Gastroesophageal sphincter (tissue), 3 donors: ENCODE measurements at regions not wholly inside any gene's neighbourhood (a gene's known extent, or its start where the extent isn't known, plus 50 kb on each side); places are given as distances from the start of the nearest gene placed in this dataset.

ENCODE experiments used
- CTCF ChIP-seq, 4 experiments: fragments of 200-600 bp in 2 of 4; fragments of 450-650 bp in 2 of 4; sonication (generic) in 1 of 4; IDR thresholded peaks; one replicate each; pipeline ENCODE4 v1.5.1; 2017 to 2019; ENCODE audit warnings: antibody characterized with exemption in 4 of 4, mild to moderate bottlenecking in 2 of 4, moderate library complexity in 2 of 4
- EP300 ChIP-seq: sonication (generic); formaldehyde crosslinking; IDR thresholded peaks from one replicate; pipeline ENCODE4 v1.6.1; 2017; ENCODE audit warnings: antibody characterized with exemption, mild to moderate bottlenecking
- POLR2A ChIP-seq, 2 donors: fragments of 450-650 bp; IDR thresholded peaks; one replicate each; pipeline ENCODE4 v1.6.1; 2017; ENCODE audit warnings: antibody characterized with exemption in 2 of 2, mild to moderate bottlenecking in 2 of 2, moderate library complexity in 1 of 2
- POLR2AphosphoS5 ChIP-seq: sonication (generic); formaldehyde crosslinking; IDR thresholded peaks from one replicate; pipeline ENCODE4 v1.6.1; 2017; ENCODE audit warnings: antibody characterized with exemption

- TF ChIP-seq EP300 (no peak), CTCF (IDR thresholded peaks at IDR 0.05) (no peak), POLR2A (IDR thresholded peaks at IDR 0.05) (no peak), POLR2AphosphoS5 (no peak)
Observed at GRCh38 chr2:183495079-183495478, 370.8 kb downstream of the NUP35 start.
